CD4-positive, alpha-beta memory T cell (primary cell): ENCODE measurements at regions not wholly inside any gene's neighbourhood (a gene's known extent, or its start where the extent isn't known, plus 50 kb on each side); places are given as distances from the start of the nearest gene placed in this dataset.

Experiments
- CTCF ChIA-PET: fragments of 350-600 bp; sonication (Branson Sonifier 250); formaldehyde crosslinking; loops from one replicate; lab custom pipeline; 2021; ENCODE audit warnings: inconsistent platforms; ENCODE audit not compliant: partially characterized antibody; lab: Charles Lee
- POLR2A ChIA-PET: fragments of 350-600 bp; sonication (Branson Sonifier 250); formaldehyde crosslinking; loops from one replicate; lab custom pipeline; 2021; ENCODE audit not compliant: partially characterized antibody; lab: Charles Lee
- DNase-seq, 5 donors: peaks; one replicate each; pipeline versions ENCODE4 v3.0.0 to v3.0.0-alpha.2; 2020 to 2022; ENCODE audit warnings: mixed read lengths in 1 of 5
- H3K27ac ChIP-seq: one replicate; pipeline ENCODE4 v1.7.0; 2013; ENCODE audit warnings: low read depth, low read length
- H3K27me3 ChIP-seq: 2 replicates; pipeline ENCODE4 v1.7.0; 2013; ENCODE audit warnings: mild to moderate bottlenecking, low read length, moderate library complexity; ENCODE audit not compliant: insufficient read depth
- H3K36me3 ChIP-seq: 2 replicates; pipeline ENCODE4 v1.7.0; 2013; ENCODE audit warnings: mild to moderate bottlenecking, low read length, moderate library complexity; ENCODE audit not compliant: insufficient read depth
- H3K4me1 ChIP-seq: 2 replicates; pipeline ENCODE4 v1.7.0; 2013; ENCODE audit warnings: mild to moderate bottlenecking, low read length, moderate library complexity; ENCODE audit not compliant: insufficient read depth
- H3K4me3 ChIP-seq, 2 donors: one replicate each; pipeline ENCODE4 v1.7.0; 2013; ENCODE audit warnings: low read length in 2 of 2, mild to moderate bottlenecking in 1 of 2
- H3K9me3 ChIP-seq, 2 donors: one replicate each; pipeline ENCODE4 v1.7.0; 2013; ENCODE audit warnings: low read length in 2 of 2, control low read depth in 1 of 2; ENCODE audit not compliant: control insufficient read depth in 1 of 2
- H3K27ac Mint-ChIP-seq, 7 donors: one replicate each; pipeline ENCODE4 v1.8.0; 2020 to 2021; ENCODE audit warnings: mixed read lengths in 7 of 7, mild to moderate bottlenecking in 6 of 7, inconsistent platforms in 3 of 7, moderate library complexity in 3 of 7
- H3K27me3 Mint-ChIP-seq, 2 donors: one replicate each; pipeline ENCODE4 v1.8.0; 2020 to 2021; ENCODE audit warnings: mixed read lengths in 2 of 2
- H3K36me3 Mint-ChIP-seq, 2 donors: one replicate each; pipeline ENCODE4 v1.8.0; 2020 to 2021; ENCODE audit warnings: mixed read lengths in 2 of 2, inconsistent platforms in 1 of 2, mild to moderate bottlenecking in 1 of 2
- H3K4me1 Mint-ChIP-seq, 4 donors: one replicate each; pipeline ENCODE4 v1.8.0; 2020 to 2021; ENCODE audit warnings: mixed read lengths in 4 of 4, mild to moderate bottlenecking in 1 of 4
- H3K4me3 Mint-ChIP-seq, 8 donors: one replicate each; pipeline ENCODE4 v1.8.0; 2020 to 2021; ENCODE audit warnings: mixed read lengths in 8 of 8, mild to moderate bottlenecking in 7 of 8, moderate library complexity in 6 of 8, inconsistent platforms in 3 of 8
- H3K9me3 Mint-ChIP-seq, 8 donors: one replicate each; pipeline ENCODE4 v1.8.0; 2020 to 2021; ENCODE audit warnings: mixed read lengths in 8 of 8, mild to moderate bottlenecking in 5 of 8, inconsistent platforms in 3 of 8, moderate library complexity in 1 of 8
- intact Hi-C: fragments of 100-400 bp; cut with micrococcal nuclease; formaldehyde crosslinking; loops from one replicate; pipeline ENCODE4 v1.15.1; 2023

DNA sequence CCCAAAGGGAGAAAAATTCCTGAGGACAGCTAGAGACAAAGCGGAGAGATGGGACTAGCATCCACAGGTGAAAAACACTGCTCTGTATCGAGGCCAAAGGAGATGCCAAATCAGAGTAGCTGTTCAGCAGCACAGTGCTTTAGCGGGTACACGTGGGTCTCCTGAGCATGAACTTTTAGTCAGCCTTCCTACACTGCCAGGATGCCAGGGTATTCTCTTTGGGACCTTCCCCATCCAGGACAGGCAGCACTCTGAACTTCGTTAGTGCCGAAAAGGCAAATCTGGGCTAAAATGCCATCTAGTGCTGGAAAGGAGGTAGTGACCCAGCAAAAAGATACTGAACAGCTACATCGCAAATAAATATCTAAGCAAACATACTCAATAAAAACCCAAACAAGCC is 64.9 kb downstream of the C6orf58 start:
- no peaks in the 10 kb centered on the region for H3K4me1 Mint-ChIP-seq
- no peaks in the 10 kb centered on the region for H3K27me3 Mint-ChIP-seq
- Histone ChIP-seq H3K9me3 (no peaks in the 10 kb centered on the region), H3K27ac (no peak overlapping the region), H3K4me1 (no peaks in the 10 kb centered on the region), H3K27me3 (no peaks in the 10 kb centered on the region), H3K36me3 (no peaks in the 10 kb centered on the region), H3K4me3 (no peak overlapping the region)
- peaks cover 3 to 6% of the 10 kb centered on the region in 2 donors for H3K36me3 Mint-ChIP-seq
- H3K4me3 Mint-ChIP-seq, result no peak overlapping the region
- ChIA-PET CTCF (no interaction called here), POLR2A (no interaction called here)
- H3K27ac Mint-ChIP-seq, result no peak overlapping the region
- intact Hi-C loops, result loop anchor here (10.0 kb wide), 1 partner anchor 177 kb away; no protein-coding TSS in a partner anchor
- H3K9me3 Mint-ChIP-seq, result peaks cover 0 to 26% (median 12%) of the 10 kb centered on the region in 8 donors
- no peak for DNase-seq
